T-cell (primary cell): ENCODE measurements at regions not wholly inside any gene's neighbourhood (a gene's known extent, or its start where the extent isn't known, plus 50 kb on each side); places are given as distances from the start of the nearest gene placed in this dataset.

Source experiments
- ATAC-seq, 4 experiments: fragments of 200-7000 bp in 3 of 4; fragments of 150-1000 bp in 1 of 4; cut with Tn5 transposase; replicated peaks in 1 of 4; 1 replicate in 3 of 4; 2 replicates in 1 of 4; pipeline ENCODE4 v1.10.0; 2021; ENCODE audit warnings: moderate library complexity in 3 of 4, mild to moderate bottlenecking in 2 of 4, moderate number of reproducible peaks in 1 of 4
- CTCF ChIA-PET, 2 donors: fragments of 300-600 bp; sonication (Branson Sonifier 250); formaldehyde crosslinking; loops; one replicate each; lab custom pipeline; 2022; ENCODE audit warnings: antibody characterized with exemption in 2 of 2; lab: Charles Lee
- POLR2A ChIA-PET, 2 donors: fragments of 300-600 bp; sonication (Branson Sonifier 250); formaldehyde crosslinking; loops; one replicate each; lab custom pipeline; 2022; ENCODE audit warnings: antibody characterized with exemption in 2 of 2; lab: Charles Lee
- DNase-seq, 35 experiments: peaks; one replicate each; pipeline versions ENCODE4 v3.0.0 to v3.0.0-alpha.2; 2013 to 2023
- H3K27ac ChIP-seq: one replicate; pipeline ENCODE4 v1.5.1; 2013; ENCODE audit warnings: low read length
- H3K27me3 ChIP-seq, 2 experiments: replicated peaks in 1 of 2; 1 replicate in 1 of 2; 2 replicates in 1 of 2; pipeline versions ENCODE4 v1.6.1 to v1.7.0; 2013; ENCODE audit warnings: low read length in 1 of 2, mixed read lengths in 1 of 2; ENCODE audit not compliant: control insufficient read depth in 2 of 2, insufficient read depth in 2 of 2; ENCODE audit errors: extremely low read depth in 1 of 2
- H3K36me3 ChIP-seq, 2 donors: 1 replicate in 1 of 2; 2 replicates in 1 of 2; pipeline versions ENCODE4 v1.6.1 to v1.7.0; 2013; ENCODE audit warnings: low read length in 1 of 2; ENCODE audit not compliant: control insufficient read depth in 2 of 2, insufficient read depth in 1 of 2; ENCODE audit errors: extremely low read depth in 1 of 2
- H3K4me1 ChIP-seq, 2 experiments: 1 replicate in 1 of 2; 2 replicates in 1 of 2; pipeline versions ENCODE4 v1.6.1 to v1.7.0; 2013; ENCODE audit warnings: low read length in 2 of 2, mixed read lengths in 1 of 2; ENCODE audit not compliant: insufficient read depth in 2 of 2, control insufficient read depth in 1 of 2; ENCODE audit errors: extremely low read depth in 1 of 2
- H3K4me3 ChIP-seq, 2 donors: 1 replicate in 1 of 2; 2 replicates in 1 of 2; pipeline versions ENCODE4 v1.5.1 to v1.7.0; 2013; ENCODE audit warnings: mild to moderate bottlenecking in 2 of 2, low read length in 1 of 2, moderate library complexity in 1 of 2; ENCODE audit not compliant: control insufficient read depth in 1 of 2; ENCODE audit errors: extremely low read depth in 1 of 2
- H3K9me3 ChIP-seq: 2 replicates; pipeline ENCODE4 v1.7.0; 2013
- H3K27ac Mint-ChIP-seq, 2 donors: one replicate each; pipeline ENCODE4 v1.8.0; 2020 to 2021; ENCODE audit warnings: mild to moderate bottlenecking in 2 of 2, mixed read lengths in 2 of 2
- H3K27me3 Mint-ChIP-seq, 2 donors: one replicate each; pipeline ENCODE4 v1.8.0; 2021 to 2022; ENCODE audit warnings: mixed read lengths in 2 of 2
- H3K36me3 Mint-ChIP-seq: one replicate; pipeline ENCODE4 v1.8.0; 2021; ENCODE audit warnings: mixed read lengths
- H3K4me1 Mint-ChIP-seq, 3 donors: one replicate each; pipeline ENCODE4 v1.8.0; 2020 to 2022; ENCODE audit warnings: mixed read lengths in 3 of 3, mild to moderate bottlenecking in 1 of 3
- H3K4me3 Mint-ChIP-seq, 3 donors: one replicate each; pipeline ENCODE4 v1.8.0; 2020 to 2022; ENCODE audit warnings: mild to moderate bottlenecking in 3 of 3, mixed read lengths in 3 of 3, moderate library complexity in 3 of 3
- H3K9me3 Mint-ChIP-seq, 3 donors: one replicate each; pipeline ENCODE4 v1.8.0; 2020 to 2022; ENCODE audit warnings: mixed read lengths in 3 of 3
- WGBS: methylation state at CpG from one replicate; pipeline ENCODE4 v1.1.5; 2013; ENCODE audit warnings: missing lambda C conversion rate; ENCODE audit not compliant: insufficient coverage; 5-methylcytosine and 5-hydroxymethylcytosine counted together

DNA sequence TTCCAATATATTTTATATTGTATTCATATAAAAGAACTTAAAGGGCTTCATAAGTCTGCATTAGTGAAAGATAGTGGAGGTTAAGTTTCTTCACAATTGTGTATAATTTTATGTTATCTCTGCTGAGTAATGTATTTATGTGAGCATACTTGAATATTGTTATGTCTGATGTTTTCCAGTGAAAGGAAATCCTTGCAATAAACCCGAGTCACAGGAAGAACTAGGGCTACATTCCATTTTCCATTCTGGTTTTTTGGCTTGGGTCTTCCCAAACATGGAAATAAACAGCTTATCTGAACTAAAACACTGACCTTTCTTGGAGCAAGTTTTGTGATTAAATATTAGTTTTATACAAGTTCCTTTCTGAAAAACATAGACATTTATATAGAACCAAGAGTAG, 231.3 kb upstream of the GPRIN3 start:
- POLR2A ChIA-PET, result interaction anchor here in 1 of 2 donors (0.7 kb wide), 1 partner anchor 392 kb away, joined by 3 read pairs; no protein-coding TSS in a partner anchor
- H3K4me1 ChIP-seq, result no peaks in the 10 kb centered on the region
- no peak overlapping the region for H3K27ac ChIP-seq
- Mint-ChIP-seq H3K9me3 (peaks cover 0 to 12% (median 10%) of the 10 kb centered on the region in 3 donors), H3K36me3 (peaks cover 5% of the 10 kb centered on the region), H3K4me3 (no peak overlapping the region), H3K27ac (no peak overlapping the region), H3K4me1 (no peaks in the 10 kb centered on the region), H3K27me3 (peaks cover 8 to 35% of the 10 kb centered on the region in 2 donors)
- H3K9me3 ChIP-seq, result no peaks in the 10 kb centered on the region
- CTCF ChIA-PET, result no interaction called here
- no peak overlapping the region for H3K4me3 ChIP-seq
- no peaks in the 10 kb centered on the region for H3K36me3 ChIP-seq
- DNase-seq, result no peak
- H3K27me3 ChIP-seq, result peaks cover 4 to 16% of the 10 kb centered on the region in 2 experiments
- no peak for ATAC-seq
- WGBS, result 20% methylated on average over 1 of the region's 1 CpG

DNA sequence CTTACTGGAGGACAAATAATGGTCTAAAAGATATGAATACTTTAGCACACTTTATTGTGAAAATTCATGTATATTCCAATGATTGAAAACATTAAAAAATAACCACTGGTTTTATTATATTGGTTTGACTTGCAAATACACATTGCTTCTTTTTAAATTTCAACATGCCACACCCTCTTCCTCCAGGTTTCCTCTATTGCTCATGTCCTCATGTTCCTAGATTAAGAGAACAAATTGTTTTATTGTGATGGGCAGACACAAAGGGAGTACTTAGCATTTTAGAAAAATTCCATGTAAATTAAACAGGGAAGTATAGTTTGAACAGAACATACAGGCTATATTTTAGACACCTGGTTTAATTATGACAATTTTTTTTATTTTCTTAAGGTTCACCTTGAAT, 230.6 kb upstream of the GPRIN3 start:
- ATAC-seq, result no peak
- no peak overlapping the region for H3K27ac Mint-ChIP-seq
- Histone ChIP-seq H3K4me1 (no peaks in the 10 kb centered on the region), H3K9me3 (no peaks in the 10 kb centered on the region), H3K36me3 (no peaks in the 10 kb centered on the region), H3K27ac (no peak overlapping the region), H3K27me3 (peaks cover 4 to 16% of the 10 kb centered on the region in 2 experiments), H3K4me3 (no peak overlapping the region)
- peaks cover 0 to 6% (median 4%) of the 10 kb centered on the region in 3 donors for H3K9me3 Mint-ChIP-seq
- no peak overlapping the region for H3K4me3 Mint-ChIP-seq
- ChIA-PET POLR2A (no interaction called here), CTCF (no interaction called here)
- no peak for DNase-seq
- H3K27me3 Mint-ChIP-seq, result peaks cover 8 to 35% of the 10 kb centered on the region in 2 donors
- H3K36me3 Mint-ChIP-seq, result peaks cover 4% of the 10 kb centered on the region
- no peaks in the 10 kb centered on the region for H3K4me1 Mint-ChIP-seq

DNA sequence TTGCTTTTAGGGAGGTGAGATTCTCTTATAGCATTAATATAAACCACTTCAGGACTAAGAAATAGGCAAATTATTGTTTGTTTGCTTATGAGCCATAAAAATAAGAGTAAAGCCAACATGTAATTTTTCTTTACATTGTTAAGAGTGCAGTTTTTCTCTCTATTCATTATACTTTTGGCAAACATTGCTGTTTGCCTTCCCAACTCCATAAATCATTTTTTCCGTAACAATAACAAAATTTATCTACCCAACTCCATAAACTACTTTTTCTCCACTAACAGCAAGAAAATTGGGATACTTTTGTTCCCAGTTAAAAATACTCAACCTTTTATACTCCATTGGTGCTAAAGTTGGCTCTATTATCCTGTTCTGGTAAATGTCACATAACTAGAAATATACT, 229.7 kb upstream of the GPRIN3 start:
- no peaks in the 10 kb centered on the region for H3K4me1 Mint-ChIP-seq
- no peaks in the 10 kb centered on the region for H3K36me3 Mint-ChIP-seq
- H3K27ac Mint-ChIP-seq, result no peak overlapping the region
- Histone ChIP-seq H3K9me3 (no peaks in the 10 kb centered on the region), H3K27me3 (peaks cover 4 to 11% of the 10 kb centered on the region in 2 experiments), H3K4me3 (no peak overlapping the region), H3K36me3 (no peaks in the 10 kb centered on the region), H3K4me1 (no peaks in the 10 kb centered on the region), H3K27ac (no peak overlapping the region)
- H3K4me3 Mint-ChIP-seq, result no peak overlapping the region
- ChIA-PET CTCF (no interaction called here), POLR2A (no interaction called here)
- no peak for DNase-seq
- no peaks in the 10 kb centered on the region for H3K9me3 Mint-ChIP-seq
- ATAC-seq, result no peak
- peaks cover 12 to 39% of the 10 kb centered on the region in 2 donors for H3K27me3 Mint-ChIP-seq
- WGBS, result 100% methylated on average over 1 of the region's 1 CpG

DNA sequence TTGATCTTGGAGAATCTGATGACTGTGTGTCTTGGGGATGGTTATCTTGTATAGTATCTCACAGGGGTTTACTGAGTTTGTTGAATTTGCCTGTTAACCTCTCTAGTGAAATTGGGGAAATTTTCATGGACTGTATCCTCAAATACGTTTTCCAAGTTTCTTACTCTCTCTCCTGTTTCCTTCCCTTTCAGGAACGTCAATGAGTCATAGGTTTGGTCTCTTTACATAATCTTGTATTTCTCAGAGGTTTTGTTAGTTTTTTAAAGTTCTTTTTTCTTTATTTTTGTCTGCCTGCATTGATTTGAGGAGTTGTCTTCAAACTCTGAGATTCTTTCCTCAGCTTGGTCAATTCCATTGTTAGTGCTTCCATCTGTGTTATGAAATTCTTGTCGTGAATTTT, 227.7 kb upstream of the GPRIN3 start:
- Histone ChIP-seq H3K4me1 (no peaks in the 10 kb centered on the region), H3K27me3 (peaks cover 5 to 8% of the 10 kb centered on the region in 2 experiments), H3K4me3 (no peak overlapping the region), H3K27ac (no peak overlapping the region), H3K9me3 (no peaks in the 10 kb centered on the region), H3K36me3 (no peaks in the 10 kb centered on the region)
- no peak for DNase-seq
- Mint-ChIP-seq H3K27ac (no peak overlapping the region), H3K36me3 (no peaks in the 10 kb centered on the region), H3K4me1 (no peaks in the 10 kb centered on the region), H3K4me3 (no peak overlapping the region), H3K9me3 (no peaks in the 10 kb centered on the region), H3K27me3 (peaks cover 12 to 46% of the 10 kb centered on the region in 2 donors)
- ChIA-PET CTCF (no interaction called here), POLR2A (no interaction called here)
- WGBS, result no CpG with 5 or more reads among the region's 3 CpGs
- ATAC-seq, result no peak

DNA sequence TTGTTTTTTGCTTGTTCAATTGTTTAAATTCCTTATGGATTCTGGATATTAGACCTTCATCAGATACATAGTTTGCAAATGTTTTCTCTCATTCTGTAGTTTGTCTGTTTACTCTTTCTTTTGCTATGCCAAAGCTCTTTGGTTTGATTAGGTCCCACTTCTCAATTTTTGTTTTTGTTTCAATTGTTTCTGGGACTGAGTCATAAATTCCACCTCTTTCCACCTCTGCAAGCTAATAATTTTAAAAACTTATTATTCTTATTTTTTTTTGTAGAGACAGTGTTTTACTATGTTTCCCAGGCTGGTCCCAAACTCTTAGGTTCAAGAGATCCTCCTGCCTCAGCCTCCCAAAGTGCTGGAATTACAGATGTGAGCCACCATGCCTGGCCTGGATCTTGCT, 226.8 kb upstream of the GPRIN3 start:
- POLR2A ChIA-PET, result interaction anchor here in 1 of 2 donors (0.7 kb wide), 1 partner anchor 210 kb away, joined by 3 read pairs; no protein-coding TSS in a partner anchor

DNA sequence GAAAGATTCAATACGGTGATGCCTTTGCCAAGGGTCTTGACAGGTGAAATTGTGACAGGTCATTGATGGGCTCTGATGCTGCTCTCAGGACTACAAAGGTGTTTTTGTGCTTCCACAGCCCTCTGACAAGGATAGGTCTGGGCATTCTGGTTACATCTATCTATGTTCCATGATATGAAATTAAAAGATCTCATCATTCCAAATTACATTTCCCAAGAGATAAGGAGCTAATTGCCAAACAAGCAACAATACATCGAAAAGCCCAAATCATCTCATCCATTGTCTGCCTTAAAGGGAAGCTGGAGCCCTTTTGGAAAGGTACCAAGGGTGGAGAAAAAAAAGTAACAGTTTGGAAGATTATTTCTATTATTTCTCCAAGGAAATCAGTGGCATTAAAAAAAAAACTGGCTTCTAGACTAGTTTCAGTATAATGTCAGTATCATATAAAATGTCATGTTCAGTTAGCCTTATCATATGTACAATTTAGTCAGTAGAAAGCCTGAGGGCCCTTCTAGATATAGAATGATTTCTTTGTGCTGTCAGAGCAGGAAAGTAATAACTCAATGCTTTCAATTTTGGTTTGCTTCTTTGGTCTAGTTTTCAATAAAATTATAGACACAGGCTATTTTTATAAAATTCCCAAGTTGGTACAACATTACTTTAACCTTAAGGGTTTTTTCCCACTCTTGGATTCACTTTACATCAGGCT, 224.5 kb upstream of the GPRIN3 start:
- Histone ChIP-seq H3K36me3 (no peaks in the 10 kb centered on the region), H3K27ac (no peak overlapping the region), H3K27me3 (peaks cover 8 to 12% of the 10 kb centered on the region in 2 experiments), H3K4me3 (no peak overlapping the region), H3K4me1 (peaks cover 7 to 13% of the 10 kb centered on the region in 2 experiments), H3K9me3 (no peaks in the 10 kb centered on the region)
- WGBS, result no CpG with 5 or more reads among the region's 2 CpGs
- Mint-ChIP-seq H3K27me3 (peaks cover 12 to 29% of the 10 kb centered on the region in 2 donors), H3K4me3 (no peak overlapping the region), H3K4me1 (peaks cover 10 to 12% (median 11%) of the 10 kb centered on the region in 3 donors), H3K9me3 (no peaks in the 10 kb centered on the region), H3K36me3 (no peaks in the 10 kb centered on the region), H3K27ac (no peak overlapping the region)
- ChIA-PET POLR2A (no interaction called here), CTCF (no interaction called here)
- DNase-seq (no peak), ATAC-seq (no peak)

More for the DNA sequence above, 226.8 kb upstream of the GPRIN3 start:
- peaks cover 0 to under 1% of the 10 kb centered on the region in 2 experiments for H3K4me1 ChIP-seq
- CTCF ChIA-PET, result no interaction called here
- Mint-ChIP-seq H3K27me3 (peaks cover 12 to 43% of the 10 kb centered on the region in 2 donors), H3K9me3 (no peaks in the 10 kb centered on the region), H3K4me1 (no peaks in the 10 kb centered on the region), H3K36me3 (no peaks in the 10 kb centered on the region), H3K27ac (no peak overlapping the region), H3K4me3 (no peak overlapping the region)
- no peak overlapping the region for H3K27ac ChIP-seq
- no peaks in the 10 kb centered on the region for H3K9me3 ChIP-seq
- DNase-seq (no peak), ATAC-seq (no peak)
- no peak overlapping the region for H3K4me3 ChIP-seq
- peaks cover 5 to 8% of the 10 kb centered on the region in 2 experiments for H3K27me3 ChIP-seq
- no peaks in the 10 kb centered on the region for H3K36me3 ChIP-seq
